ENCODE measurements at regions not wholly inside any gene's neighbourhood (a gene's known extent, or its start where the extent isn't known, plus 50 kb on each side); places are given as distances from the start of the nearest gene placed in this dataset.

GRCh38 chr2:104254017-104254416 lies 599.9 kb upstream of the POU3F3 start:
- TF ChIP-seq, protein P1, sequence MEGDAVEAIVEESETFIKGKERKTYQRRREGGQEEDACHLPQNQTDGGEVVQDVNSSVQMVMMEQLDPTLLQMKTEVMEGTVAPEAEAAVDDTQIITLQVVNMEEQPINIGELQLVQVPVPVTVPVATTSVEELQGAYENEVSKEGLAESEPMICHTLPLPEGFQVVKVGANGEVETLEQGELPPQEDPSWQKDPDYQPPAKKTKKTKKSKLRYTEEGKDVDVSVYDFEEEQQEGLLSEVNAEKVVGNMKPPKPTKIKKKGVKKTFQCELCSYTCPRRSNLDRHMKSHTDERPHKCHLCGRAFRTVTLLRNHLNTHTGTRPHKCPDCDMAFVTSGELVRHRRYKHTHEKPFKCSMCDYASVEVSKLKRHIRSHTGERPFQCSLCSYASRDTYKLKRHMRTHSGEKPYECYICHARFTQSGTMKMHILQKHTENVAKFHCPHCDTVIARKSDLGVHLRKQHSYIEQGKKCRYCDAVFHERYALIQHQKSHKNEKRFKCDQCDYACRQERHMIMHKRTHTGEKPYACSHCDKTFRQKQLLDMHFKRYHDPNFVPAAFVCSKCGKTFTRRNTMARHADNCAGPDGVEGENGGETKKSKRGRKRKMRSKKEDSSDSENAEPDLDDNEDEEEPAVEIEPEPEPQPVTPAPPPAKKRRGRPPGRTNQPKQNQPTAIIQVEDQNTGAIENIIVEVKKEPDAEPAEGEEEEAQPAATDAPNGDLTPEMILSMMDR (IDR thresholded peaks at IDR 0.05; ENCODE audit: low read length) = 0 out of 2 replicates have a peak, but pooled peaks have one; percentile 4
- TF ChIP-seq EZH2 (optimal IDR thresholded peaks at IDR 0.05; ENCODE audit: low read depth, low read length) = no peak

Data from MM.1S (cell line).